Pancreas (tissue), 10 donors: ENCODE measurements at regions not wholly inside any gene's neighbourhood (a gene's known extent, or its start where the extent isn't known, plus 50 kb on each side); places are given as distances from the start of the nearest gene placed in this dataset.
A peak's percentile ranks its signal among the peaks of the same experiment; 100 is the strongest.

Source experiments
- ATAC-seq, 4 donors: fragments of 200-7000 bp; cut with Tn5 transposase; one replicate each; pipeline versions ENCODE4 v1.8.0 to v1.9.1; 2020; ENCODE audit warnings: mild to moderate bottlenecking in 4 of 4, moderate library complexity in 4 of 4
- DNase-seq, 6 donors: peaks; one replicate each; pipeline ENCODE4 v3.0.0-alpha.2; 2020
- FAIRE-seq: peaks from 2 replicates; lab custom pipeline; 2012; peaks lifted over from hg19 to GRCh38; lab: Jason Lieb, UNC
- H3K27ac ChIP-seq, 4 donors: fragments of 200-600 bp; sonication (generic); 1 replicate in 3 of 4; 2 replicates in 1 of 4; pipeline versions ENCODE4 v1.5.0 to v1.8.0; 2020
- H3K27me3 ChIP-seq, 4 donors: fragments of 200-600 bp; one replicate each; pipeline ENCODE4 v1.8.0; 2021
- H3K36me3 ChIP-seq, 3 donors: fragments of 200-600 bp; sonication (generic) in 1 of 3; one replicate each; pipeline versions ENCODE4 v1.5.0 to v1.8.0; 2020 to 2021
- H3K4me1 ChIP-seq, 3 donors: fragments of 200-600 bp; one replicate each; pipeline ENCODE4 v1.8.0; 2021
- H3K4me3 ChIP-seq, 4 donors: fragments of 200-600 bp; sonication (generic) in 2 of 4; one replicate each; pipeline versions ENCODE4 v1.5.0 to v1.8.0; 2020 to 2021
- H3K9me3 ChIP-seq, 4 donors: fragments of 200-600 bp; one replicate each; pipeline ENCODE4 v1.8.0; 2021
- WGBS, 2 donors: extraction: QIAGEN DNeasy Blood & Tissue Kit; methylation state at CpG; one replicate each; pipeline ENCODE4 v1.1.7; 2013; 5-methylcytosine and 5-hydroxymethylcytosine counted together
- intact Hi-C, 3 donors: fragments of 100-400 bp; cut with DNase I; formaldehyde crosslinking; loops; one replicate each; pipeline versions ENCODE4 v1.11.1 to v1.14.2; 2022
- TF ChIP-seq, protein P1 (sequence below), 4 donors: fragments of 200-600 bp; sonication (generic) in 3 of 4; IDR thresholded peaks; one replicate each; pipeline versions ENCODE4 v1.5.0 to v1.8.0; 2021; ENCODE audit warnings: antibody characterized with exemption in 4 of 4
- donor health status: healthy with polysubstance abuse.
- donor health status: DM: no; HTN: no; CAD: no; lungs with moderate emphysema.
- donor health status: DM: no; HTN: no; CAD: no.
- donor health status: control.
- donor health status: control.
- donor health status: Bipolar disorder and iron deficiency.
- donor health status: DM: yes; HTN: yes; CAD: no.
- donor health status: DM: no; HTN: no; CAD: no.
- donor health status: DM: no; HTN: no; CAD: no.
- donor health status: DM: yes; HTN: yes; CAD: no.

DNA sequence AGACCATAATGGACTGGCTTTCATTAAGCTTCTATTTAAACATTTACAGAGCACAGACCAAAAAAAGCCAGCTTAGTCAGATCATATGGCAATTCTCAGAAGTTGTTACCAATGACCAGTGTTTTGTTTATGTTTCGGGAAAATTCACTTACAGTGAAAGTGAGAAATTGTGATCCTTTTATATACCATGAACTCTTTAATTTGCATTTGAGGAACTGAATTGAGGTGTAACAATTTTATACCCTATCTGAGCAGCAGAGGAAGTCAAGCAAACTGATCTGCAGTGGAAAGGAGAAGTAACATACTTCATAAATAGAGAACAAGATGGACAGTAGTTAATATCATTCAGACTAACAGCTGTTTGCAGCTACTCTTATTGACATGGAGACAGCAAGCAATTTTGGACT is 97.1 kb downstream of the TMA16 start:
- H3K4me1 ChIP-seq = peaks cover 0 to 8% (median 0%) of the 10 kb centered on the region in 3 donors
- FAIRE-seq (no peak), DNase-seq (no peak), ATAC-seq (peak in 2 of 4 donors; percentile 60 to 63)
- H3K36me3 ChIP-seq = no peaks in the 10 kb centered on the region
- TF ChIP-seq, protein P1, sequence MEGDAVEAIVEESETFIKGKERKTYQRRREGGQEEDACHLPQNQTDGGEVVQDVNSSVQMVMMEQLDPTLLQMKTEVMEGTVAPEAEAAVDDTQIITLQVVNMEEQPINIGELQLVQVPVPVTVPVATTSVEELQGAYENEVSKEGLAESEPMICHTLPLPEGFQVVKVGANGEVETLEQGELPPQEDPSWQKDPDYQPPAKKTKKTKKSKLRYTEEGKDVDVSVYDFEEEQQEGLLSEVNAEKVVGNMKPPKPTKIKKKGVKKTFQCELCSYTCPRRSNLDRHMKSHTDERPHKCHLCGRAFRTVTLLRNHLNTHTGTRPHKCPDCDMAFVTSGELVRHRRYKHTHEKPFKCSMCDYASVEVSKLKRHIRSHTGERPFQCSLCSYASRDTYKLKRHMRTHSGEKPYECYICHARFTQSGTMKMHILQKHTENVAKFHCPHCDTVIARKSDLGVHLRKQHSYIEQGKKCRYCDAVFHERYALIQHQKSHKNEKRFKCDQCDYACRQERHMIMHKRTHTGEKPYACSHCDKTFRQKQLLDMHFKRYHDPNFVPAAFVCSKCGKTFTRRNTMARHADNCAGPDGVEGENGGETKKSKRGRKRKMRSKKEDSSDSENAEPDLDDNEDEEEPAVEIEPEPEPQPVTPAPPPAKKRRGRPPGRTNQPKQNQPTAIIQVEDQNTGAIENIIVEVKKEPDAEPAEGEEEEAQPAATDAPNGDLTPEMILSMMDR (IDR thresholded peaks at IDR 0.05) = no peak
- H3K4me3 ChIP-seq = no peak overlapping the region
- H3K27me3 ChIP-seq = no peaks in the 10 kb centered on the region
- no peak overlapping the region for H3K27ac ChIP-seq
- no peaks in the 10 kb centered on the region for H3K9me3 ChIP-seq
- intact Hi-C loops = no loop called here
- 71 to 74% methylated on average over 1 of the region's 1 CpG for WGBS, 2 donors

DNA sequence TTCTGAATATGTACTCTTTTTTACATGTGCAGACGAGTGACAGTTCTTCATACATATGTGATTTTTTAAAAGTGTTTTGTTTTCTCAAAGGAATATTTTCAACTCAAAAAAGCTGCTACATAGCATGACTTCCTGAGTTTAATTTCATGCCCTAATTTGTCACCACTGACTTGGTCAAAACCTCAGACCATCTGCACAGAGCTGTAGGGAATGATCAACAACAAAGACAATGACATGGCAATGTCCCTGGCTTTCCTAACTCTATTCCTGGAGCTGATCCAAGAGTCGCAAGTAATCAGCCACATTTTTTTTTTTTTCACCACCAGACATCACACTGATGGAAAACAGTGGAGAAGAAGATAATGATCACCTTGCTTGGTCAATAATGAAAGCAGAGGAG is 97.7 kb downstream of the TMA16 start:
- Histone ChIP-seq H3K4me1 (peaks cover 0 to 8% (median 0%) of the 10 kb centered on the region in 3 donors), H3K27ac (no peak overlapping the region), H3K27me3 (no peaks in the 10 kb centered on the region), H3K4me3 (no peak overlapping the region), H3K36me3 (no peaks in the 10 kb centered on the region), H3K9me3 (no peaks in the 10 kb centered on the region)
- DNase-seq = no peak
- TF ChIP-seq, protein P1 (IDR thresholded peaks at IDR 0.05) = no peak
- no peak for FAIRE-seq
- intact Hi-C loops = no loop called here
- 26 to 43% methylated on average over 2 of the region's 2 CpGs for WGBS, 2 donors
- ATAC-seq = no peak

DNA sequence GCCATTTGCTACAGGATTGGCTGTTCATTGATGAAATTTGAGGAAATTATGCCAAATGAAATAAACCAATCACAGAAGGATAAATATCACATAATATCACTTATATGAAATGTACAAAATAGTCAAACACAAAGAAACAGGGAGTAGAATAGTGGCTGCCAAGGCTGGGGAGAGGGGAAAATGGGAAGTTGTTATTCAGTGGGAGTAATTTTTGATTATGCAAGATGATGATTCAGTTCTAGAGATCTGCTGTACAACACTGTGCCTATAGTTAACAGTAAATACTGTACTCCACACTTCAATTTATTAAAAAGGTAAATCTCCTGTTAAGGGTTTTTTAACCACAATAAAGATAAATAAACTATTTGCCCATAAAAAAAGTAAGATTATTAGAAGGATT is 101.1 kb downstream of the TMA16 start:
- H3K4me3 ChIP-seq = no peak overlapping the region
- ATAC-seq = no peak
- no peak for FAIRE-seq
- no peaks in the 10 kb centered on the region for H3K27me3 ChIP-seq
- no peak overlapping the region for H3K27ac ChIP-seq
- H3K4me1 ChIP-seq = no peaks in the 10 kb centered on the region
- TF ChIP-seq, protein P1 (IDR thresholded peaks at IDR 0.05) = no peak
- no peaks in the 10 kb centered on the region for H3K36me3 ChIP-seq
- H3K9me3 ChIP-seq = no peaks in the 10 kb centered on the region
- intact Hi-C loops = no loop called here
- no peak for DNase-seq

DNA sequence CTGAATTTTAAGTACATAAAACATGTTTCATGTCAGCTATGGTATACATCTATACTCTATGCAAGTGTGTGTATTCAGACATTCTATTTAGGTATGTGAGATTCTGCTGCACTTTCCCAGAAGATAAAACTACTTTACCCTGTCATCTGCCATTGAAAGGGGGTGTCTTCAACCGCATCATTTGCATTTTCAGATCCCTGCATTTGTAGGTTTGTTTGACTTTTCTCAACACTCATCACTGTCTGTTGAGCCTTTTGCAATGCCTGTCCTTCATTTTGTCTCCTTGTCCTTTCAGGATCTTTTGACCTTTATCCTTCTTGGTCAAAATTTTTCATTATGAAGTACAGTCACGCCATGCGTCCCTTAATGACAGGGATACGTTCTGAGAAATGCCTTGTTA is 103.5 kb downstream of the TMA16 start:
- FAIRE-seq (no peak), DNase-seq (no peak), ATAC-seq (no peak)
- no peaks in the 10 kb centered on the region for H3K36me3 ChIP-seq
- no peak overlapping the region for H3K4me3 ChIP-seq
- TF ChIP-seq, protein P1 (IDR thresholded peaks at IDR 0.05) = no peak
- WGBS, 2 donors = 59 to 79% methylated on average over 4 of the region's 4 CpGs
- intact Hi-C loops = no loop called here
- H3K27me3 ChIP-seq = no peaks in the 10 kb centered on the region
- H3K27ac ChIP-seq = no peak overlapping the region
- H3K9me3 ChIP-seq = no peaks in the 10 kb centered on the region
- H3K4me1 ChIP-seq = no peaks in the 10 kb centered on the region

DNA sequence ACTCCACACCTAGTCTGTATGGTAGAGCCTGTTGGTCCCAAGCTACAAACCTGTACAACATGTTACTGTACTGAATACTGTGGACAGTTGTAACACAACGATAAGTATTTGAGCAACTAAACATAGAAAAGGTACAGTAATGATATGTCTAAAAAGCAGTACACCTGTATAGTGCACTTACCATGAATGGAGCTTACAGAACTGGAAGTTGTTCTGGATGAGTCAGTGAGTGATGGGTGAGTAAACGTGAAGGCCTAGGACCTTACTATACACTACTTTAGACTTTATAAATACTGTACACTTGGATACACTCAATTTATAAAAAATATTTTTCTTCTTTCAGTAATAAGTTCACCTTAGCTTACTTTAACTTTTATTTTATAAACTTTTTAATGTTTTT is 104.0 kb downstream of the TMA16 start:
- intact Hi-C loops = no loop called here
- TF ChIP-seq, protein P1 (IDR thresholded peaks at IDR 0.05) = no peak
- Histone ChIP-seq H3K27ac (no peak overlapping the region), H3K4me1 (no peaks in the 10 kb centered on the region), H3K4me3 (no peak overlapping the region), H3K36me3 (no peaks in the 10 kb centered on the region), H3K9me3 (no peaks in the 10 kb centered on the region), H3K27me3 (no peaks in the 10 kb centered on the region)
- FAIRE-seq = no peak
- ATAC-seq = no peak
- DNase-seq = no peak
- WGBS, 2 donors = 72 to 80% methylated on average over 2 of the region's 2 CpGs
